Activated naive CD4-positive, alpha-beta T cell treated with anti-CD3 and anti-CD28 coated beads, Interleukin-2, amount 10 ng/mL, durations not matched to agents 7 days and 5 days (primary cell): ENCODE measurements at regions not wholly inside any gene's neighbourhood (a gene's known extent, or its start where the extent isn't known, plus 50 kb on each side); places are given as distances from the start of the nearest gene placed in this dataset.

Source experiments
- CTCF ChIA-PET: fragments of 350-600 bp; sonication (Branson Sonifier 250); formaldehyde crosslinking; loops from one replicate; lab custom pipeline; 2021; ENCODE audit warnings: antibody characterized with exemption; lab: Charles Lee
- DNase-seq: peaks from one replicate; pipeline ENCODE4 v3.0.0-alpha.2; 2020
- H3K27ac Mint-ChIP-seq: one replicate; pipeline ENCODE4 v1.8.0; 2021; ENCODE audit warnings: mild to moderate bottlenecking, moderate library complexity, mixed read lengths
- H3K27me3 Mint-ChIP-seq: one replicate; pipeline ENCODE4 v1.8.0; 2021; ENCODE audit warnings: mild to moderate bottlenecking, mixed read lengths
- H3K36me3 Mint-ChIP-seq: one replicate; pipeline ENCODE4 v1.8.0; 2021; ENCODE audit warnings: mixed read lengths
- H3K4me1 Mint-ChIP-seq: one replicate; pipeline ENCODE4 v1.8.0; 2021; ENCODE audit warnings: mixed read lengths
- H3K4me3 Mint-ChIP-seq: one replicate; pipeline ENCODE4 v1.8.0; 2021; ENCODE audit warnings: mild to moderate bottlenecking, moderate library complexity, mixed read lengths
- H3K9me3 Mint-ChIP-seq: one replicate; pipeline ENCODE4 v1.8.0; 2021; ENCODE audit warnings: mixed read lengths

DNA sequence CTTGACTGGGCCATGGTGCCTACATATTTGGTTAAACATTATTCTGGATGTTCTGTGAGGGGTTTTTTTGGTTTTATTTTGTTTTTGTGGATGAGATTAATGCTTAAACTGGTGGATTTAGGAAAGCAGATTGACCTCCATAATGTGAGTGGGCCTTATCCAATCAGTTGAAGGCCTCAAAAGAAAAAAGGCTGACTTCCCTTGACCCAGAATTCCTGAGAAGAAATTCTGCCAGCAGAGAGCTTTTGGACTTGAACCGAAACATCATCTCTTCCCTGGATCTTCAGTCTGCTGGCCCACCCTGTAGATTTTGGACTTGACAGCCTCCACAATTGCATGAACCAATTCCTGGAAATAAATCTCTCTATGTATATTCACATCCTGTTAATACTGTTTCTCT, 94.4 kb downstream of the ADRA2A start:
- no peak for DNase-seq
- Mint-ChIP-seq H3K4me3 (no peak overlapping the region), H3K9me3 (no peaks in the 10 kb centered on the region), H3K27me3 (peaks cover 4% of the 10 kb centered on the region), H3K27ac (no peak overlapping the region), H3K36me3 (no peaks in the 10 kb centered on the region), H3K4me1 (no peaks in the 10 kb centered on the region)
- CTCF ChIA-PET = no interaction called here

DNA sequence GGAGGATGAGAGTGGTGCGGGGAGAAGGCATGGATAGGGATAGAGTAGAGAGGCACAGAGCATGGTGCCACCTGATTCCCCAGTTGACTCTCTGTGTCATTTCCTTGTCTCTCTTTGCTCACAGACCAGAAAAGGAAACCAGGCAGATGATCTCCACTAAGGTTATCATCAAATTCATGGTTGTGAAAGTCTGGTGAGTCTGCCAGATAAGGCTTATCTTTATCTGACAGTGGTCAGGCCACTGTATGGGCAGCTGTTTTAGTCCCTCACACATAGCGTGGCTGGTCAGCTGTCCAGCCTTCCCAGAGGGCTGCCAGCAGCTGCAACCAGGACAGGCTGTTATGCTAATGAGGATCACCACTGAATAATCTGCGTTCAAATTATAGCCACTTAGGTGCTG, 99.0 kb downstream of the ADRA2A start:
- CTCF ChIA-PET = no interaction called here
- no peak overlapping the region for H3K27ac Mint-ChIP-seq
- no peak overlapping the region for H3K4me3 Mint-ChIP-seq
- no peaks in the 10 kb centered on the region for H3K9me3 Mint-ChIP-seq
- no peaks in the 10 kb centered on the region for H3K36me3 Mint-ChIP-seq
- no peak for DNase-seq
- H3K27me3 Mint-ChIP-seq = peaks cover 8% of the 10 kb centered on the region
- H3K4me1 Mint-ChIP-seq = no peaks in the 10 kb centered on the region

DNA sequence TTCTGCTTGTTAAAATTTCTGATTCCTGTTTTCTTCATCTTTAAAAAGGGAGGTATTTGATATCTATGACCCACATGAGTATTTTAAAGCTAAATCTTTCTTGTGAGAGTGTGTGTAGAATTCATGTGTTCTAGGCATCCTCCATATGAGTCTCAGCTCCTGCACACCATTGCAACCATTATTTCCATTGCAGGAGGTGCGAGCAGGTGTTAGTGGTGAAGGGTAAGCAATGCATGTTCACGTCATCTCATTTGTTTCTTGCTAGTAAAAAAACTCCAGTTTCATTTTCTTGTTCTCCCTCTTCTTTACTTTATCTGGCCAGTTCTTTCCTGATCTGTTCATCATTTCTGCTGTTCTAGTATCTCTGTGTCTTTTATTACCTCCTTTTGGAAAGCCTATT, 100.5 kb downstream of the ADRA2A start:
- H3K27me3 Mint-ChIP-seq = peaks cover 8% of the 10 kb centered on the region

DNA sequence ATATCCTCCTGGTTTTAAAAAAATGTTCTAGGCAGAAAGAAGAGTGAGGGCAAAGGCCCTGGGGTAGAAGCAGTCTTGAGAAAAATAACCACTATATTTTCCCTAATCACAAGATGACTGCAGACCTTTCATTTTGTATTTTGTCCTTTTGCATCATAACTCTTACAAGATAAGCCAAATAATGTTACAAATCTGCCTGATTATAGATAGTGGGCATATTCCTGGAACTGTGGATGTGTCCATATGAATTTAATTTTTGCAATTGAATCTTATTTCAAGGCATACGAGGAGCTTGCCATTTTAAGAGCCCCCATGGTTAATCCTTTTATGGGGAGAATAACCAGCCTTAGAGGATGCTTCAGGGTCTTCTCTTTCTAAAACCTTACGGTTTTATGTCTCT, 102.7 kb downstream of the ADRA2A start:
- Mint-ChIP-seq H3K36me3 (no peaks in the 10 kb centered on the region), H3K4me1 (no peaks in the 10 kb centered on the region), H3K27me3 (peaks cover 10% of the 10 kb centered on the region), H3K4me3 (no peak overlapping the region), H3K9me3 (no peaks in the 10 kb centered on the region), H3K27ac (no peak overlapping the region)
- CTCF ChIA-PET = no interaction called here
- DNase-seq = no peak

More for the DNA sequence above, 100.5 kb downstream of the ADRA2A start:
- Mint-ChIP-seq H3K9me3 (no peaks in the 10 kb centered on the region), H3K4me3 (no peak overlapping the region), H3K36me3 (no peaks in the 10 kb centered on the region), H3K4me1 (no peaks in the 10 kb centered on the region), H3K27ac (no peak overlapping the region)
- no peak for DNase-seq
- CTCF ChIA-PET = no interaction called here

DNA sequence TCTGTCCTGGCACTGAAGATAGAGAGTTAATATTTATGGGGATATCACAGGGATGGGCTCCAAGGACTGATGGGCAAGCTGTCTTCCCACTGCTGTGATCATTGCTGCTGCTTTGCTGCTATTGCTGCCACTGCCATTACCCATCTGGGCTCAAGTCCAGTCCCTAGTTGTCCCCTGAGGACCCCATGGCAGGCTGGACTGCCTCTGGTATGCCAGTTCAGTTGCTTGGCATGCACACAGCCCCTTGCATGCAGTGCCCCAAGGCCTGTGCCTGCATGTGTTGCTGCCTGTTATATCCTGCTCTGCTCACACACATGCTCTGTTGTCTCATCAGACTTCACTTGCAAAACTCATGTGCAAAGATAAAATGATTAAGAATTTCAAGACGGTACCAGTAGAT, 109.5 kb downstream of the ADRA2A start:
- CTCF ChIA-PET = no interaction called here
- H3K36me3 Mint-ChIP-seq = no peaks in the 10 kb centered on the region
- no peaks in the 10 kb centered on the region for H3K4me1 Mint-ChIP-seq
- peaks cover 8% of the 10 kb centered on the region for H3K27me3 Mint-ChIP-seq
- H3K9me3 Mint-ChIP-seq = no peaks in the 10 kb centered on the region
- no peak overlapping the region for H3K27ac Mint-ChIP-seq
- DNase-seq = no peak
- no peak overlapping the region for H3K4me3 Mint-ChIP-seq

DNA sequence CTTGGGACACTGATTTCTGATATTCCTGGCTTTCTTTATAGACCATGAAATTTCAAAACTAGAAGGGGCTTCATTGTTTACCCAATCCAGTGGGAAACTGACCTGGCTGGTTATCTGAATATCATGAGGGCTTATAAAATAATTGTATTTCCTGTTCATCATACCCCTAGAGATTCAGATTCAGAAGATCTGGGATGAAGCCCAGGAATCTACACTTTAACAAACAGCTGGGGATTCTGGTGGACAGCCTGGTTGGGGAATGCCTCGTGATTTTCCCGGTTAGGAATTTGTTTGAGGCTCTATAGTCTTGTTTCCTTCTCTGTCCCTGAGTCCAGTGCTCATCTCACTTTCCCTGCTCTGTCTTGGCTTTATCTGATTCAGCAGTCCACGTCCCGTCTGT, 110.3 kb downstream of the ADRA2A start:
- H3K27me3 Mint-ChIP-seq = peaks cover 9% of the 10 kb centered on the region
- CTCF ChIA-PET = no interaction called here
- no peak overlapping the region for H3K27ac Mint-ChIP-seq
- no peaks in the 10 kb centered on the region for H3K9me3 Mint-ChIP-seq
- no peak for DNase-seq
- H3K4me1 Mint-ChIP-seq = no peaks in the 10 kb centered on the region
- no peak overlapping the region for H3K4me3 Mint-ChIP-seq
- H3K36me3 Mint-ChIP-seq = no peaks in the 10 kb centered on the region

DNA sequence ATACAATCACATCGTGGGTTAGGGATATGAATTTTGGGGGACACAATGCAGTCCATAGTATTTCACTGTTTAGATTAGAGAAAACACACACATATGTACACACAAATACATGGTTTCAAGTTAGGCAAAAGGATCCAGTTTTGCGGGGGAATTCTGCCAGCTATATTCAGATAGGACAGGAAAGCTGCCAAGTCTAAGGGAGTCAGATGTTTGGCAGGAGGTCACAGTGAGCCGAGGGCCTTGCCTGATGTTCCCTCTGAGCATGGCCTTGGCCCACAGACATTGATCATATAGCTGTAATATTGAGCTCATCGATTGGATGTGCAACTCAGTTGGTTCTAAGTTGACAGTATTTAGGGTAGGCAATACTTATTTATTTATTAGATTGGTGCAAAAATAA, 122.8 kb downstream of the ADRA2A start:
- CTCF ChIA-PET = no interaction called here
- no peak overlapping the region for H3K4me3 Mint-ChIP-seq
- H3K27me3 Mint-ChIP-seq = peaks cover 15% of the 10 kb centered on the region
- no peak overlapping the region for H3K27ac Mint-ChIP-seq
- no peaks in the 10 kb centered on the region for H3K9me3 Mint-ChIP-seq
- H3K36me3 Mint-ChIP-seq = no peaks in the 10 kb centered on the region
- H3K4me1 Mint-ChIP-seq = no peaks in the 10 kb centered on the region
- DNase-seq = no peak

DNA sequence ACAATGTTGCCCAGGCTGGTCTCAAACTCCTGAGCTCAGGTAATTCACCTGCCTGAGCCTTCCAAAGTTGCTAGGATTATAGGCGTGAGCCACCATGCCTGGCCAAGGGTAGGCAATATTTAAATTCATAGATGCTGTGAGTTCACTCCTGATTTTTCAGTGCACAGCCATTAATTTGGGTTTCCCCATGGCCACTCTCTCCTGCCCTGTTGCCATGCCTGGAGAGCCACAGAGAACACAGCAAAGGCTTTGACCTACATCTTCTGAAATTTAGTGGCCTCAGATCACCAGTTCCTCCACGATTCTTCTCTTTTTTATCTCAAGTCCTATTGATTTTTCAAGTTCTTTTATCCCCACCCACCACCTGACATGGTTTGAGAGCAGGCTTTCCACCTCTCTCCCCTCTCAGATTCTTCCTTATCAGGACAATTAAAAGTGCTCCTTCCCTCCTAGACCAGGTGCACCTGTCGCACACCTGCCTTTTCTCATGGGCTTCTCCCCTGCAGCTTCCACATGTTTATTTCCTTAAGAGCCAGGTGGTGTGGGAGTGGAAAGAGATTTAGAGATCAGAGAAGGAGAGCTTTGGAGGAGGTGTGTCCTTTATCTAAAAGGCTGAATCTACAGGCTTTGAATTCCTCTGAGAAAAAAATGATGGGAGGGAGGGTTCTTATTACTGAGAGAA, 123.8 kb downstream of the ADRA2A start:
- Mint-ChIP-seq H3K27ac (no peak overlapping the region), H3K27me3 (peaks cover 15% of the 10 kb centered on the region), H3K4me1 (no peaks in the 10 kb centered on the region), H3K9me3 (no peaks in the 10 kb centered on the region), H3K4me3 (no peak overlapping the region), H3K36me3 (no peaks in the 10 kb centered on the region)
- CTCF ChIA-PET = no interaction called here
- no peak for DNase-seq

DNA sequence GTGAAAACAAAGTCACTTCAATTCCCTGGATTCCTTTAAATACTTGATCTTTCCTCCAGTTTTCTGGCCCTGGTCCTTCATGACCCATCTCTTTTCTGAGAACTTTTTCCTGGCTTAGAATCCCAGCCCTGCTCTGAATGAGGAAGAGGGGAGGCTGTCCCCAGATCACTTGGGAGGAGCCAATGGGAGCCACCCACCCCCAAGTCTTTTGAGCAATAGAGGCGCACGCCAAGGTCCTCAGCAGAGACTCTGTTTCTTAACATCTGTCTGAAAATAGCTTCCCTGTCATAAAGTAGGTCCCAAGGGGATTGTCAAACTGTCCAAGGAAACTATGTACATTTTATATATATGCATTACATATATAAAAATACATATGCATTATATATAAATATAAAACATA, 126.8 kb downstream of the ADRA2A start:
- no peaks in the 10 kb centered on the region for H3K36me3 Mint-ChIP-seq
- H3K9me3 Mint-ChIP-seq = no peaks in the 10 kb centered on the region
- H3K4me1 Mint-ChIP-seq = no peaks in the 10 kb centered on the region
- H3K4me3 Mint-ChIP-seq = no peak overlapping the region
- peaks cover 26% of the 10 kb centered on the region for H3K27me3 Mint-ChIP-seq
- CTCF ChIA-PET = no interaction called here
- no peak for DNase-seq
- H3K27ac Mint-ChIP-seq = no peak overlapping the region

DNA sequence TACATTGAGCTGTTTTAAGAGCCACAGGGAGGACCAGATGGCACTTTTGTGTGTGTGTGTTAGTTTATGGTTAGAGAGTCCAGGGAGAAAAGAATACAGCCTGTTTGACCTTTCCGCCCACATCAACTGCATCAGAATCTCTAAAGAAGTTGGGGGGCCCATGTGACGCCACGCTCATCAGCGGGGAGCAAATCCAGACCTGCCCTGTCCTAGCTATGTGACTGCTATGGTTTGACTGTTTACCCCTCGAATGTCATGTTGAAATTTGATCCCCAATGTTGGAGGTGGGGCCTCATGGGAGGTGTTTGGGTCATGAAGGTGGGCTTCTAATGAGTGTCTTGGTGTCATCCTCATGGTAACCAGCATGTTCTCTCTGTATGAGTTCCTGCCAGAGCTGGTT, 128.0 kb downstream of the ADRA2A start:
- Mint-ChIP-seq H3K4me3 (no peak overlapping the region), H3K27ac (no peak overlapping the region), H3K9me3 (no peaks in the 10 kb centered on the region), H3K4me1 (no peaks in the 10 kb centered on the region), H3K27me3 (peaks cover 28% of the 10 kb centered on the region), H3K36me3 (no peaks in the 10 kb centered on the region)
- CTCF ChIA-PET = no interaction called here
- DNase-seq = no peak

DNA sequence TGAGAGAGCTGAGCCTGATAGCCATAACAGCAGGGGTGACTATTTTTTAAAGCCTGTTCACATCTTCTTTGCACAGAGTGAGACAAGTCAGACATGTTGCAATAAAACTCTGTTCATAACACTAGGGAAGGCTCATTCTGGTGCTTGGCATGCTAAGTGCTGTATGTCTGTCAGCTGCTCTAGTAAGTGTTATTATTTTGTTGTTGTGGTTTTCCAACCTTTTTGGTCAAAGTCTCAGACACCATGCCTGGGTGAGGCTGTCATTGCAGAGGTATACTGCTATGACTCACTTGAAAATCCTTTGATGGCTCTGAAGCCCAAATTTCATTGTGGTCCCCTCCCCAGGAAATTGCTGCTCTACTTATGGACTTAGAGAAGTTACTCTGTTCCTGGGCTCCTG, 129.7 kb downstream of the ADRA2A start:
- Mint-ChIP-seq H3K9me3 (no peaks in the 10 kb centered on the region), H3K4me3 (no peak overlapping the region), H3K4me1 (no peaks in the 10 kb centered on the region), H3K27me3 (peaks cover 32% of the 10 kb centered on the region), H3K27ac (no peak overlapping the region), H3K36me3 (no peaks in the 10 kb centered on the region)
- no peak for DNase-seq
- CTCF ChIA-PET = interaction anchor here (0.6 to 1.7 kb wide), 7 partner anchors 10 to 596 kb away, joined by 3 to 5 read pairs (median 3); partner anchors contain the start of gene ADRA2A

DNA sequence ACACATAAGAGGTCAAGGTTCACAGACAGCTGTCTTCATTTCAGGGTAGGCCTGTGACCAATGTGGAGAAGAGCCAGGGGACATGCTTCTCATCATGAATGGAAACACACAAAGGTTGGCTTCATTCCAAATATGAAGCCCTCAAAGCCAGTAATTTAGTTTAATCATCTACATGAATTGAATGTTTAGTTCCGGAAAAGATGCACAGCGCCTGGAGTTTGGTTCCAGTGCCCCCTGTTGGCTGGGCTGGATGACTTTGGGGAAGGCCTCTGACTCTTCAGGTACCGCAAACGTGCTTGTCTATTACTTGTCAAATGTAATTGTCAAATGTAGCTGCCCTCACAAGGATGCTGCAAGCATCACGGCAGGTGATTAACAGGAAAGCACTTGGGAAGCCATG, 130.7 kb downstream of the ADRA2A start:
- peak; percentile 56 for DNase-seq
- peaks cover 32% of the 10 kb centered on the region for H3K27me3 Mint-ChIP-seq
- H3K36me3 Mint-ChIP-seq = no peaks in the 10 kb centered on the region
- no peaks in the 10 kb centered on the region for H3K4me1 Mint-ChIP-seq
- H3K27ac Mint-ChIP-seq = no peak overlapping the region
- CTCF ChIA-PET = interaction anchor here (0.6 to 1.7 kb wide), 6 partner anchors 9 to 597 kb away, joined by 3 to 5 read pairs (median 3); partner anchors contain the start of gene ADRA2A
- no peaks in the 10 kb centered on the region for H3K9me3 Mint-ChIP-seq
- H3K4me3 Mint-ChIP-seq = no peak overlapping the region

DNA sequence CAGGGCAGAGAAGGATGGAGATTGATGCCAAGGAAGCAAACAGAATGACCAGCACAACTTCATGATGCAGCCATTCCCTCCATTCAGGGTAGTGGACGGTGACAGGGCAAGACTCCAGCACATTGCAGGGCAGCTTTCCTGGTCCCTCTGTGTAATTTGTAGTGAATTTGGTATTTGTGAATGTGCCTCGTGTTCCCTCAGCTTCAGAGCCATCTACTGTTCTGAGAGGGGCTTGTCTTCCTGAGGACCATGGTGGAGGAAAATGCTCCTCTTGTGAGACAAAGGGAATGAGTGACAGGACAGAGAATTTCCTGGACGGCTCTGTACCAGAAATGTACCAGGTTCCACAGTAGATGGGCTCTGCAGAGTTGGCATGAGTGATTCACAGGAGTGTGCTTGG, 132.1 kb downstream of the ADRA2A start:
- no peaks in the 10 kb centered on the region for H3K9me3 Mint-ChIP-seq
- H3K4me3 Mint-ChIP-seq = no peak overlapping the region
- no peaks in the 10 kb centered on the region for H3K36me3 Mint-ChIP-seq
- no peak overlapping the region for H3K27ac Mint-ChIP-seq
- DNase-seq = no peak
- no peaks in the 10 kb centered on the region for H3K4me1 Mint-ChIP-seq
- H3K27me3 Mint-ChIP-seq = peaks cover 22% of the 10 kb centered on the region
- CTCF ChIA-PET = interaction anchor here (1.4 kb wide), 1 partner anchor 132 kb away, joined by 3 read pairs; the partner anchor contains the start of gene ADRA2A

DNA sequence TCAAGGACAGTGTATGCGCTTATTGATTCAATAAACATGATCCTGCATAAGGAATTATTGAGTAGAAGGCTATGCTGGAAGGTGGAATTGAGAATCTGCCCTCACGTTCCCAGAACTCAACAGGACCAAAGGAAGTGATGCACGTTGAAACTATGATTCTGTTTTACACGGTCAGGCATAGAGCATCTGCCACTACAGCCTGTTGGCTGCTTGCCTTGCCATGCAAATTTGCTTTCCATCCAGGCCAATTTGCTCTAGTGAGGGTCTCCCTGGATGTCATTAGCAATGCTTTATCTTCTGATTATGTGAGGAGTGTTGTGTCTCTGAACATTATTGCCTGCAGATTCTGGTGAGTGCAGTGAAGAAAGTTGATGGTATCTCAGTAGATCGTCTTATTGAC, 132.9 kb downstream of the ADRA2A start:
- no peak overlapping the region for H3K27ac Mint-ChIP-seq
- no peaks in the 10 kb centered on the region for H3K4me1 Mint-ChIP-seq
- peaks cover 22% of the 10 kb centered on the region for H3K27me3 Mint-ChIP-seq
- H3K36me3 Mint-ChIP-seq = no peaks in the 10 kb centered on the region
- CTCF ChIA-PET = interaction anchor here (1.4 kb wide), 1 partner anchor 133 kb away, joined by 3 read pairs; the partner anchor contains the start of gene ADRA2A
- H3K4me3 Mint-ChIP-seq = no peak overlapping the region
- no peak for DNase-seq
- H3K9me3 Mint-ChIP-seq = no peaks in the 10 kb centered on the region

DNA sequence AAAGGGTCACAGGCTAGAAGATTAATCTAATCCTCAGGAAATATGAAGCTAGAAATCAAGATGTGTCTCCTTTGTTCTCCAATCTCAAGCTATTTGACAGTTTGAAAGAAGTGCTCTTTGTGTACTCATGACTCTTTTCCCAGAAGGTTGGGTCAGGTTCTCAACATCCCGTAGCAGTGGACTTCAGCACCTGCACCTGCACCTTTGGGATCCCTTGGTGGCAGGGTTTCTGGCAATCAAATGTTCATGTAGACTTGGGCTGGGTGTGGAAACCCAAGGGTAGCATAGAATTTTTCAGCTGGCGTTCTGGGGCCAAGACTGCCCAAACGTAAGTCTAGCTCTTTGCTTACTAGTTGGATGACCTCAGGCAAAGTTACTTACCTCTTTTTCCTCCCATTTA, 134.4 kb downstream of the ADRA2A start:
- no peaks in the 10 kb centered on the region for H3K36me3 Mint-ChIP-seq

More for the DNA sequence above, 134.4 kb downstream of the ADRA2A start:
- H3K4me1 Mint-ChIP-seq = no peaks in the 10 kb centered on the region
- DNase-seq = no peak
- H3K27ac Mint-ChIP-seq = no peak overlapping the region
- H3K27me3 Mint-ChIP-seq = peaks cover 15% of the 10 kb centered on the region
- no peak overlapping the region for H3K4me3 Mint-ChIP-seq
- H3K9me3 Mint-ChIP-seq = no peaks in the 10 kb centered on the region
- CTCF ChIA-PET = no interaction called here
